Activated CD8-positive, alpha-beta memory T cell treated with anti-CD3 and anti-CD28 coated beads for 48 hours (primary cell): ENCODE measurements at regions not wholly inside any gene's neighbourhood (a gene's known extent, or its start where the extent isn't known, plus 50 kb on each side); places are given as distances from the start of the nearest gene placed in this dataset.
A peak's percentile ranks its signal among the peaks of the same experiment; 100 is the strongest.

Experiments
- DNase-seq, 3 experiments: peaks; one replicate each; pipeline ENCODE4 v3.0.0-alpha.2; 2020; ENCODE audit warnings: low read depth in 2 of 3, low spot score in 2 of 3

DNA sequence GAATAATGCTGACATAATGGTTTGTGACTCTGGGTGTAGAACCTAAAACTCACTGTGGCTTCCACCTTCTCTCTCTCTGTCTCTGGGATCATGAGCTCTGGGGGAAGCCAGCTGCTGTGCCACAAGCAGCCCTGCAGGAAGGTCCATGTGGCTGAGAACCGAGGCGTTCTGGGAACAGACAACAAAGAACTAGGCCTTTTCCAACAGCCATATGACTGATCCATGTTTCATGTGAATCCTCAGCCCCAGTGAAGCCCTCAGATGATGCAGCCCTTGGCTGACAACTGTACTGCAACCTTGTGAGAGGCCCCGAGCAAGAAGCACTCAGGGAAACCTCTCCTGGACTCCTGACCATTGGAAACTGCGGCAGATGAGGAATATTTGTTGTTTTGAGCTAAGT lies 56.6 kb downstream of the HLA-G start:
- no peak for DNase-seq

DNA sequence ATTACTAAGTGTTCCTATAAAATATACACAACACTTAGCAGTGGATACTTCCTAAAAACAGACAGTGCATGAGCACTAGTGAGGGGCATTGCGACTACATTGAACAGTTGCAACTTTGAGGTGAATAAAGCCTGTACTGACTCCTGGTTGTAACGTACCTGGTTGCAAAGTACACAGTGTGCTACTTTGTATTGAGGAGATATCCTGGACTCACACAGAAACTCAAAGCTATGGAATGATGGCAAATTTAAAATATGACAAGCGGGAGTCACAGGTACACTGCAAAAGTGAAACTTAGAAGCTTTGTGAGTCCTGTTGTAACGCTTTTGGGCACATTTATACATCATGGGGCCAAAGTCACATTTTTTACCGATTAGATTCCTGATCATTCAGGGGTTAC lies 55.6 kb upstream of the HLA-A start:
- no peak for DNase-seq

DNA sequence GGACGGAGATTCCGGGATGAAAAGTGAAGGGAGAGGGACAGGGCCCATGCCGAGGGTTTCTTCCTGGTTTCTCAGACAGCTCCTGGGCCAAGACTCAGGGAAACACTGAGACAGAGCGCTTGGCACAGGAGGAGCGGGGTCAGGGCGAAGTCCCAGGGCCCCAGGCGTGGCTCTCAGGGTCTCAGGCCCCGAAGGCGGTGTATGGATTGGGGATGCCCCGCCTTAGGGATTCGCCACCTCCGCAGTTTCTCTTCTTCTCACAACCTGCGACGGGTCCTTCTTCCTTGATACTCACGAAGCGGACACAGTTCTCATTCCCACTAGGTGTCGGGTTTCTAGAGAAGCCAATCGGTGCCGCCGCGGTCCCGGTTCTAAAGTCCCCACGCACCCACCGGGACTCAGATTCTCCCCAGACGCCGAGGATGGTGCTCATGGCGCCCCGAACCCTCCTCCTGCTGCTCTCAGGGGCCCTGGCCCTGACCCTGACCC lies 55.0 kb upstream of the HLA-A start:
- DNase-seq, result no peak

DNA sequence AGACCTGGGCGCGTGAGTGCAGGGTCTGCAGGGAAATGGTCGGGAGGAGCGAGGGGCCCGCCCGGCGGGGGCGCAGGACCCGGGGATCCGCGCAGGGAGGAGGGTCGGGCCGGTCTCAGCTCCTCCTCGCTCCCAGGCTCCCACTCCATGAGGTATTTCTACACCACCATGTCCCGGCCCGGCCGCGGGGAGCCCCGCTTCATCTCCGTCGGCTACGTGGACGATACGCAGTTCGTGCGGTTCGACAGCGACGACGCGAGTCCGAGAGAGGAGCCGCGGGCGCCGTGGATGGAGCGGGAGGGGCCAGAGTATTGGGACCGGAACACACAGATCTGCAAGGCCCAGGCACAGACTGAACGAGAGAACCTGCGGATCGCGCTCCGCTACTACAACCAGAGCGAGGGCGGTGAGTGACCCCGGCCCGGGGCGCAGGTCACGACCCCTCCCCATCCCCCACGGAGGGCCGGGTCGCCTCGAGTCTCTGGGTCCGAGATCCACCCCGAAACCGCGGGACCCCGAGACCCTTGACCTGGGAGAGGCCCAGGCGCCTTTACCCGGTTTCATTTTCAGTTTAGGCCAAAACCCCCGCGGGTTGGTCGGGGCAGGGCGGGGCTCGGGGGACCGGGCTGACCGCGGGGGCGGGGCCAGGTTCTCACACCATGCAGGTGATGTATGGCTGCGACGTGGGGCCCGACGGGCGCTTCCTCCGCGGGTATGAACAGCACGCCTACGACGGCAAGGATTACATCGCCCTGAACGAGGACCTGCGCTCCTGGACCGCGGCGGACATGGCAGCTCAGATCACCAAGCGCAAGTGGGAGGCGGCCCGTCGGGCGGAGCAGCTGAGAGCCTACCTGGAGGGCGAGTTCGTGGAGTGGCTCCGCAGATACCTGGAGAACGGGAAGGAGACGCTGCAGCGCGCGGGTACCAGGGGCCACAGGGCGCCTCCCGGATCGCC lies 54.2 kb upstream of the HLA-A start:
- DNase-seq, result peak; percentile 28 to 49 (median 41)
